ENCODE measurements at regions not wholly inside any gene's neighbourhood (a gene's known extent, or its start where the extent isn't known, plus 50 kb on each side); places are given as distances from the start of the nearest gene placed in this dataset.

DNA sequence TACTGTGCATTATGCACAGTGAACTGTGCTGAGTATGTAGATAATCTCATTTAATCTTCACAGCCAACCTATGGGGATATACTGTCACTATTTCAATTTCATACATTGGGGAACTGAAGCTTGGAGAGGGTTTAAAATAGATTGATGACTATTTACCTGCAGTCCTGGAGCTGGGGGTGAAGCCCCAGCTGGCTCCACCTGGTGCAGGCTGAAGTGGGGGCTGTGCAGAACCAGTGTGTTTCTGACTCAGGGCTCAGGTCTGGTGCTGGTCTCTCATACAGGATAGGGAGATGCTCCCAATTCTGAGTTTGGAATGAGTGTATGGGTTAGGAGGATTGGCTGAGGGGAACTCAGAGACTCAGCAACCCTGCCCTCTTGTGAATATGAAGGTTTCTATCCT, 176.1 kb upstream of the CEP162 start:
- TF ChIP-seq, protein P1, sequence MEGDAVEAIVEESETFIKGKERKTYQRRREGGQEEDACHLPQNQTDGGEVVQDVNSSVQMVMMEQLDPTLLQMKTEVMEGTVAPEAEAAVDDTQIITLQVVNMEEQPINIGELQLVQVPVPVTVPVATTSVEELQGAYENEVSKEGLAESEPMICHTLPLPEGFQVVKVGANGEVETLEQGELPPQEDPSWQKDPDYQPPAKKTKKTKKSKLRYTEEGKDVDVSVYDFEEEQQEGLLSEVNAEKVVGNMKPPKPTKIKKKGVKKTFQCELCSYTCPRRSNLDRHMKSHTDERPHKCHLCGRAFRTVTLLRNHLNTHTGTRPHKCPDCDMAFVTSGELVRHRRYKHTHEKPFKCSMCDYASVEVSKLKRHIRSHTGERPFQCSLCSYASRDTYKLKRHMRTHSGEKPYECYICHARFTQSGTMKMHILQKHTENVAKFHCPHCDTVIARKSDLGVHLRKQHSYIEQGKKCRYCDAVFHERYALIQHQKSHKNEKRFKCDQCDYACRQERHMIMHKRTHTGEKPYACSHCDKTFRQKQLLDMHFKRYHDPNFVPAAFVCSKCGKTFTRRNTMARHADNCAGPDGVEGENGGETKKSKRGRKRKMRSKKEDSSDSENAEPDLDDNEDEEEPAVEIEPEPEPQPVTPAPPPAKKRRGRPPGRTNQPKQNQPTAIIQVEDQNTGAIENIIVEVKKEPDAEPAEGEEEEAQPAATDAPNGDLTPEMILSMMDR (IDR thresholded peaks at IDR 0.05; ENCODE audit: borderline replicate concordance, control extremely low read depth, extremely low read depth, insufficient read depth, missing control alignments) = no peak
- DNase-seq (ENCODE audit: low spot score) = no peak
- in situ Hi-C loops (cut with MboI; ENCODE audit: low sequenced_read_pairs, unreplicated experiment) = loop anchor here (25.0 kb wide), 1 partner anchor 909 kb away; no protein-coding TSS in a partner anchor

GRCh38 chr6:84399003-84399402, 171.6 kb upstream of the CEP162 start:
- in situ Hi-C loops (cut with MboI; ENCODE audit: low sequenced_read_pairs, unreplicated experiment) = no loop called here
- TF ChIP-seq, protein P1 (IDR thresholded peaks at IDR 0.05; ENCODE audit: borderline replicate concordance, control extremely low read depth, extremely low read depth, insufficient read depth, missing control alignments) = no peak
- no peak for DNase-seq (ENCODE audit: low spot score)

DNA sequence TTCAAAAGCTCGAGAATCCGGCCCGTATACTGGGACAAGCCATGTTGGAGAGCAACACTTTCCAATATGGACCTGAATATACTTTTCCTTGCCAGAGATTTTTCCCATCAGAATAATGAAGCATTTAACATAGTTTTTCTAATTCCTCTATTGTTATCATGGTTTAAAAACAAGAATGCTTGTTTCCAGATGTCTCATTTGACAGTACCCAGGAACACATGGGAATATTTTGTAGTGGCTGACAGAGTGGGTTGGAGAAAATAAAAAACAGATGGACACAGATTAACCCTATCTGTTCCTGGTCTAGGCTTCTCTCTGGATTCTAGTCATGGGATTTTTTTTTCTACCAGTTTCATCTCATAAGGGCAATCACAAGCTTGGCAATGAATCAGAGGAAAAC, 164.8 kb upstream of the CEP162 start:
- TF ChIP-seq, protein P1 (IDR thresholded peaks at IDR 0.05; ENCODE audit: borderline replicate concordance, control extremely low read depth, extremely low read depth, insufficient read depth, missing control alignments) = no peak
- DNase-seq (ENCODE audit: low spot score) = no peak
- in situ Hi-C loops (cut with MboI; ENCODE audit: low sequenced_read_pairs, unreplicated experiment) = no loop called here

DNA sequence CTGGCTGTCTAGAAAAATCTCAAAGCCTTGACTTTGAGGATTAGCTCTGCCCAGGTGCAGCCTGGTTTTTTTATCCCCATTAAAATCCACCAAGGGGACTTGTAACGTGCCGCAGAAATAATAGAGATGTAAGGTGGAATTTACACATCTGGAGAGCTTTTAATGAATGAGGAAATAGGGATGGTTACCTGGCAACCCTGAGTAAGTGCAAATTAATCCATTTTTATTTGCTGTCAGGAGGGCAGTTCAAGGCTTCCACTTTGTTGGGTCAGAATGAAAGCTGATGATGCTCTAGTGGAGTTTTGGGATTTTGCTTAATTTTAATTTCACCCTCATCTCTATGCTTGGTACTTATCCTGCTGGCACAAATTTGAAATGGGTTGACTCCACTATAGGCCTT, 163.4 kb upstream of the CEP162 start:
- in situ Hi-C loops (cut with MboI; ENCODE audit: low sequenced_read_pairs, unreplicated experiment) = no loop called here
- TF ChIP-seq, protein P1 (IDR thresholded peaks at IDR 0.05; ENCODE audit: borderline replicate concordance, control extremely low read depth, extremely low read depth, insufficient read depth, missing control alignments) = no peak
- DNase-seq (ENCODE audit: low spot score) = no peak

DNA sequence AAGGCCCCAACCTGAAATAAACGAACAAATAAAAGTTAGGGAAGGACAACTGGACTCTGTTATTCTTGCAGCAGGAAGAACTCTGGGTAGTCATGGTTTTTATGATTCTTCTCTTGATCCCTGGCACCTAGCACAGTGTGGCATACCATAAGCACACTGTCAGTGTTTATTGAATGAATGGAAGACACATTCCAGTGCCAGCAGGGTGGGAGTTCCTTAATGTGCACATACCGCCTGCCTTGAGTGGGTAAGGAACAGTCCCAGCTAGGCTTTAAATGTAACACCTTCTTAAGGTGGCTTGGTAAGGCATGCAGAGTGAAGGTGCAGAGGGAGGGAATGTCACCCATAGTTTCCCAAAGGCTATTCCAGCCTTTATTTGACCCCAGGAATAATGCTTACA, 162.9 kb upstream of the CEP162 start:
- no peak for DNase-seq (ENCODE audit: low spot score)
- in situ Hi-C loops (cut with MboI; ENCODE audit: low sequenced_read_pairs, unreplicated experiment) = no loop called here
- TF ChIP-seq, protein P1 (IDR thresholded peaks at IDR 0.05; ENCODE audit: borderline replicate concordance, control extremely low read depth, extremely low read depth, insufficient read depth, missing control alignments) = no peak

- in situ Hi-C loops (cut with MboI; ENCODE audit: low sequenced_read_pairs, unreplicated experiment) = no loop called here
- DNase-seq (ENCODE audit: low spot score) = no peak
- TF ChIP-seq, protein P1 (IDR thresholded peaks at IDR 0.05; ENCODE audit: borderline replicate concordance, control extremely low read depth, extremely low read depth, insufficient read depth, missing control alignments) = no peak
Measured at GRCh38 chr6:84379142-84379541, 151.7 kb upstream of the CEP162 start.

DNA sequence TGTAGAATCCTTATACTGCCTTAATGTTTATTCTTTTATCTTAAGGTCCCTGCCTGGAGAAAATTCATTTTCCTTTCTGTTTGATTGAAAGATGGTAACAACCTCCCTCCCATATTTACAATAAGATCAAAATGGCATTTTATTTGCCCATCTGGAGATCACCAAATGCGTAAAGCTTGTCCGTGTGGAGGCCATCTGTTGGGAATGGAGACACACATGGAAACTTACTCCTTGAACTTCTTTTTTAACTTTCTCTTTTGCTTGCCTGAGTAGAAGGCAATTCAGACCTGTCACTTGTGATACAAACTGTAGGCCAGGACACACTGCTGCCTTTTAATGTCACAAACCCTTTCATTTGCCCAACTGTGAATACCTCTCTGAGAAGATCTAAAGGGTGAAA, 144.8 kb upstream of the CEP162 start:
- in situ Hi-C loops (cut with MboI; ENCODE audit: low sequenced_read_pairs, unreplicated experiment) = no loop called here
- TF ChIP-seq, protein P1 (IDR thresholded peaks at IDR 0.05; ENCODE audit: borderline replicate concordance, control extremely low read depth, extremely low read depth, insufficient read depth, missing control alignments) = no peak
- no peak for DNase-seq (ENCODE audit: low spot score)
